Astrocyte (in vitro differentiated cells and primary cell): ENCODE measurements at regions not wholly inside any gene's neighbourhood (a gene's known extent, or its start where the extent isn't known, plus 50 kb on each side); places are given as distances from the start of the nearest gene placed in this dataset.

Experiments
- DNase-seq: peaks from one replicate; pipeline ENCODE4 v3.0.0-alpha.2; 2010; ENCODE audit warnings: low read depth
- FAIRE-seq: peaks from 2 replicates; lab custom pipeline; 2011; peaks lifted over from hg19 to GRCh38; lab: Jason Lieb, UNC
- H2AFZ ChIP-seq: 2 replicates; pipeline ENCODE4 v1.6.0; 2012; ENCODE audit warnings: low read depth, low read length, inconsistent platforms
- H3K27ac ChIP-seq: 2 replicates; pipeline ENCODE4 v1.5.1; 2011; ENCODE audit warnings: low read depth, low read length, inconsistent platforms
- H3K27me3 ChIP-seq: 2 replicates; pipeline ENCODE4 v1.6.0; 2011; ENCODE audit warnings: low read length, inconsistent platforms; ENCODE audit not compliant: insufficient read depth
- H3K36me3 ChIP-seq: 2 replicates; pipeline ENCODE4 v1.5.1; 2011; ENCODE audit warnings: low read length, inconsistent platforms; ENCODE audit not compliant: insufficient read depth
- H3K4me1 ChIP-seq: 2 replicates; pipeline ENCODE4 v1.5.1; 2011; ENCODE audit warnings: low read length, inconsistent platforms; ENCODE audit not compliant: insufficient read depth
- H3K4me2 ChIP-seq: 2 replicates; pipeline ENCODE4 v1.6.0; 2012; ENCODE audit warnings: low read length, inconsistent platforms
- H3K4me3 ChIP-seq: 2 replicates; pipeline ENCODE4 v1.5.1; 2011; ENCODE audit warnings: low read depth, mild to moderate bottlenecking, low read length, inconsistent platforms; ENCODE audit not compliant: insufficient read depth
- H3K79me2 ChIP-seq: 2 replicates; pipeline ENCODE4 v1.6.0; 2012; ENCODE audit warnings: mild to moderate bottlenecking, low read length, inconsistent platforms; ENCODE audit not compliant: insufficient read depth
- H3K9ac ChIP-seq: 2 replicates; pipeline ENCODE4 v1.6.0; 2012; ENCODE audit warnings: mild to moderate bottlenecking, low read length, inconsistent platforms
- H3K9me3 ChIP-seq: 2 replicates; pipeline ENCODE4 v1.5.1; 2012; ENCODE audit warnings: low read depth, mild to moderate bottlenecking, low read length, inconsistent platforms; ENCODE audit not compliant: insufficient read depth
- H4K20me1 ChIP-seq: 2 replicates; pipeline ENCODE4 v1.6.0; 2012; ENCODE audit warnings: low read length, inconsistent platforms; ENCODE audit not compliant: insufficient read depth
- H3K27ac Mint-ChIP-seq: one replicate; pipeline ENCODE4 v1.8.0; 2021; ENCODE audit warnings: mild to moderate bottlenecking, mixed read lengths; ENCODE audit not compliant: unreplicated experiment
- H3K27me3 Mint-ChIP-seq: one replicate; pipeline ENCODE4 v1.8.0; 2021; ENCODE audit warnings: low read depth, mixed read lengths; ENCODE audit not compliant: unreplicated experiment
- H3K36me3 Mint-ChIP-seq: one replicate; pipeline ENCODE4 v1.8.0; 2021; ENCODE audit warnings: low read depth, mixed read lengths; ENCODE audit not compliant: unreplicated experiment
- H3K4me1 Mint-ChIP-seq: one replicate; pipeline ENCODE4 v1.8.0; 2021; ENCODE audit warnings: low read depth, mixed read lengths; ENCODE audit not compliant: unreplicated experiment
- H3K4me3 Mint-ChIP-seq: one replicate; pipeline ENCODE4 v1.8.0; 2021; ENCODE audit warnings: mild to moderate bottlenecking, moderate library complexity, mixed read lengths; ENCODE audit not compliant: unreplicated experiment
- H3K9me3 Mint-ChIP-seq: one replicate; pipeline ENCODE4 v1.8.0; 2021; ENCODE audit warnings: mild to moderate bottlenecking, mixed read lengths; ENCODE audit not compliant: unreplicated experiment
- EZH2 ChIP-seq: IDR thresholded peaks from 2 replicates; pipeline ENCODE4 v1.6.1; 2012; ENCODE audit warnings: mild to moderate bottlenecking, low read length, inconsistent platforms; ENCODE audit not compliant: insufficient read depth
- TF ChIP-seq, protein P1 (sequence below): IDR thresholded peaks from 2 replicates; pipeline ENCODE4 v1.5.1; 2011; ENCODE audit warnings: low read depth, mild to moderate bottlenecking, inconsistent platforms, low read length, moderate library complexity; ENCODE audit not compliant: insufficient read depth

DNA sequence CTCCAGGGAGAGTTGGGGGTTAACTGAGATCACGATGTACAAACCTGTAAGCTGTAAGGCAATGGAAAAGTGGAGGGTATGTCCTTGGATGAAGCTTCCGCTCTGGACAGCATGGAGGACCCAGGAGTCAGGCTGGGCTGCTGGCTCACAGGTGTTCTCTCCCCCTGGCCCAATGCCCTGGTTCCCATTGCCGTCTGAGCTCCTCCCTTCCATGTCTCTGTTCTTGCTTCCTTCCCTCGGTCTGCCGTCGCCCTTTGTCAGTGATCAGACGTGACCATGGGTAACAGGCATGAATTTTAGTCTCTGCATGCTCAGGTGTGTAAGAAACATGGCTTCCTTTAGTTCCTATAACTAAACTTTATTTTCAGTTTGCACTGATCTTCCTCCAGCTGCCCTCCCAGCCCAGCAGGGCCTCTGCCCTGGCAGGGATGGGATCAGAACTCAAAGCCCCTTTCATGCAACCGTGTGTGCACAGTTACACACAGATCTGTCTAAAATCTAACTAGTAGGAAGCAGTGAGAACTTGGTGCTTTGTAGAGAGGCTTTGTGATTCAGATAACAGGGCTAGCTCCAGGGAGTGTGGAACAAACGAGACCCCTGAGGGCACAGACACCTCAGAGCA lies 51.7 kb upstream of the KCNMB1 start:
- peaks cover 2% of the 10 kb centered on the region for H3K9me3 Mint-ChIP-seq
- Histone ChIP-seq H3K4me2 (no peak overlapping the region), H3K27ac (no peak overlapping the region), H3K9ac (no peak overlapping the region), H3K79me2 (no peaks in the 10 kb centered on the region), H3K4me3 (no peak overlapping the region), H3K4me1 (no peaks in the 10 kb centered on the region), H2AFZ (no peak overlapping the region), H3K27me3 (no peaks in the 10 kb centered on the region), H3K36me3 (no peaks in the 10 kb centered on the region), H3K9me3 (no peaks in the 10 kb centered on the region), H4K20me1 (no peaks in the 10 kb centered on the region)
- H3K36me3 Mint-ChIP-seq, result peaks cover 4% of the 10 kb centered on the region
- no peak for TF ChIP-seq EZH2
- TF ChIP-seq, protein P1, sequence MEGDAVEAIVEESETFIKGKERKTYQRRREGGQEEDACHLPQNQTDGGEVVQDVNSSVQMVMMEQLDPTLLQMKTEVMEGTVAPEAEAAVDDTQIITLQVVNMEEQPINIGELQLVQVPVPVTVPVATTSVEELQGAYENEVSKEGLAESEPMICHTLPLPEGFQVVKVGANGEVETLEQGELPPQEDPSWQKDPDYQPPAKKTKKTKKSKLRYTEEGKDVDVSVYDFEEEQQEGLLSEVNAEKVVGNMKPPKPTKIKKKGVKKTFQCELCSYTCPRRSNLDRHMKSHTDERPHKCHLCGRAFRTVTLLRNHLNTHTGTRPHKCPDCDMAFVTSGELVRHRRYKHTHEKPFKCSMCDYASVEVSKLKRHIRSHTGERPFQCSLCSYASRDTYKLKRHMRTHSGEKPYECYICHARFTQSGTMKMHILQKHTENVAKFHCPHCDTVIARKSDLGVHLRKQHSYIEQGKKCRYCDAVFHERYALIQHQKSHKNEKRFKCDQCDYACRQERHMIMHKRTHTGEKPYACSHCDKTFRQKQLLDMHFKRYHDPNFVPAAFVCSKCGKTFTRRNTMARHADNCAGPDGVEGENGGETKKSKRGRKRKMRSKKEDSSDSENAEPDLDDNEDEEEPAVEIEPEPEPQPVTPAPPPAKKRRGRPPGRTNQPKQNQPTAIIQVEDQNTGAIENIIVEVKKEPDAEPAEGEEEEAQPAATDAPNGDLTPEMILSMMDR, result no peak
- H3K4me1 Mint-ChIP-seq, result no peaks in the 10 kb centered on the region
- peaks cover 48% of the 10 kb centered on the region for H3K27me3 Mint-ChIP-seq
- H3K4me3 Mint-ChIP-seq, result no peak overlapping the region
- no peak overlapping the region for H3K27ac Mint-ChIP-seq
- DNase-seq (no peak), FAIRE-seq (no peak)

DNA sequence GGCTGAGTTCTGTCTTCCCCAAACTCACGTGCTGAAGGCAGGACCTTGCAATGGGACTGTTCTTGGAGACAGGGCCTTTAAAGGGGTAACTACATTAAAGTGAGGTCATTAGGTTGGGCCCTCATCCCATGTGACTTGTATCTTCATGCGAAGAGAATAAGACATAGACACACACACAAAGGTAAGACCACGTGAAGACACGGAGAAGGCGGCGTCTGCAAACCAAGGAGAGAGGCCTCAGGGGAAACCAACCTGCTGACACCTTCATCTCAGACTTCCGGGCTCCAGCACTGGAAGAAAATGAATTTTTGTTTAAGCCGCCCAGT lies 50.7 kb upstream of the KCNMB1 start:
- TF ChIP-seq, protein P1, result no peak
- TF ChIP-seq EZH2, result no peak
- Histone ChIP-seq H3K9me3 (no peaks in the 10 kb centered on the region), H3K27ac (no peak overlapping the region), H3K27me3 (no peaks in the 10 kb centered on the region), H3K4me1 (no peaks in the 10 kb centered on the region), H3K79me2 (no peaks in the 10 kb centered on the region), H3K4me3 (no peak overlapping the region), H3K4me2 (no peak overlapping the region), H2AFZ (no peak overlapping the region), H3K9ac (no peak overlapping the region), H3K36me3 (no peaks in the 10 kb centered on the region), H4K20me1 (no peaks in the 10 kb centered on the region)
- FAIRE-seq, result no peak
- peaks cover 2% of the 10 kb centered on the region for H3K9me3 Mint-ChIP-seq
- DNase-seq, result no peak
- H3K4me3 Mint-ChIP-seq, result no peak overlapping the region
- no peaks in the 10 kb centered on the region for H3K4me1 Mint-ChIP-seq
- H3K36me3 Mint-ChIP-seq, result peaks cover 4% of the 10 kb centered on the region
- H3K27me3 Mint-ChIP-seq, result peaks cover 45% of the 10 kb centered on the region
- H3K27ac Mint-ChIP-seq, result no peak overlapping the region

DNA sequence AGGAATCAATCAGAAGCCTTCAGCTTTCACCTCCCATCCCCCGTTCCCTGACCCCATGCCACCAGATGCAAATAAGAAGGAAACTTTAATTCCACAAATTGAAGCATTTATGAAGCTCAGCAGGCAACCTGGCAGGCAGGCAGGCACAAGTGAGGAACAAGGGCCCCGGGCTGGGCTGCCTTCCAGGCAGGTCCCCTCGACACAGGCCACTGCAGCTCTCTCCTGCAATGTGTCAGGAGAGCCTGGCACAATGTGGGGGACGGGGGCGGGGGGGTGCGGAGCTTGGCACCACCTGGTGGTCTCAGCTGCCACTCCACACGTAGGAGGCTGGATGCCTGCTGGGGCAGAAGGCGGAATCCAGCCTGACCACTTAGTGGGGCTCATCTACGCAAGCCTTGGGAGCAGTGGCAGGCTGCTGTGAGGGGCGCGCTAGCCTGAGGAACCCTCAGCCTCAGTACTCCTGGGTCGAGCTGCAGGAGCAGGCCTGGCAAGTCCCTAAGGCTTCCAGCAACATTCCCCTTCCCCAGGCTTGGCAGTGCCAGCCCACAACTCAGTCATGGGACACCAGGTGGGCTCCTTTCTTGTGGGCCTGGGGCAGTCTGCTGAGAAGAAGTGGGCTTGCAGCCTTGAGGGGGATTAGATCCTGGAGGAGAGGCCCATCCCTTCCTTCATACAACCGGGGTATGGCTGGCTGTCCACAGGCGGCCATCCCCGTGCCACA lies 50.2 kb upstream of the KCNMB1 start:
- TF ChIP-seq, protein P1, result no peak
- no peak for TF ChIP-seq EZH2
- Mint-ChIP-seq H3K4me3 (no peak overlapping the region), H3K9me3 (peaks cover 2% of the 10 kb centered on the region), H3K4me1 (no peaks in the 10 kb centered on the region), H3K36me3 (peaks cover 4% of the 10 kb centered on the region), H3K27ac (no peak overlapping the region), H3K27me3 (peaks cover 43% of the 10 kb centered on the region)
- H3K4me2 ChIP-seq, result no peak overlapping the region
- H3K4me1 ChIP-seq, result no peaks in the 10 kb centered on the region
- H4K20me1 ChIP-seq, result no peaks in the 10 kb centered on the region
- no peaks in the 10 kb centered on the region for H3K9me3 ChIP-seq
- H3K79me2 ChIP-seq, result no peaks in the 10 kb centered on the region
- no peak overlapping the region for H3K27ac ChIP-seq
- H3K36me3 ChIP-seq, result no peaks in the 10 kb centered on the region
- no peak overlapping the region for H2AFZ ChIP-seq
- H3K27me3 ChIP-seq, result no peaks in the 10 kb centered on the region
- no peak overlapping the region for H3K9ac ChIP-seq
- DNase-seq (no peak), FAIRE-seq (no peak)
- no peak overlapping the region for H3K4me3 ChIP-seq
